HG03108 (cell line): ENCODE measurements at regions not wholly inside any gene's neighbourhood (a gene's known extent, or its start where the extent isn't known, plus 50 kb on each side); places are given as distances from the start of the nearest gene placed in this dataset.

Source experiments
- ATAC-seq: cut with Tn5 transposase; IDR thresholded peaks from one replicate; pipeline ENCODE4 v1.9.1; 2021; ENCODE audit warnings: moderate library complexity; ENCODE audit not compliant: unreplicated experiment

- ATAC-seq, result no peak
Measured at GRCh38 chr1:98221923-98222322, 301.1 kb upstream of the DPYD start.

DNA sequence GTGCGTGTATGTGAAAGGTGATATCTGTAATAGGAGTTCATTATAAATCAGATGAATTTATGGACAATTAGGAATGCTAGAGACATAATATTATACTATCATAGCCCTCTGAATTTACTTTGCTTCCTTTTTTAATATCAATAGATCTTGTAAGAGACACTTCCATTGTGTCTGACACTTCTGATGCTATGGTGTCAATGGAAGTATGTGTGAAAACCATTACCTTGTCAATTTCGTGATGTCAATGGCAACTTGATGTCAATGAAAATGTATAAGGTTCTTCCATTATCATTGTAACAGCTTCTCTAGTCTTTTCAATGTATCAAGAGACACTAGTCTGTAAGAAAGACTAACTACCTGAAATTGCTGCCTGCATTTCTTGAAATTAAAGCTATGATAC, 296.8 kb upstream of the DPYD start:
- ATAC-seq, result no peak

DNA sequence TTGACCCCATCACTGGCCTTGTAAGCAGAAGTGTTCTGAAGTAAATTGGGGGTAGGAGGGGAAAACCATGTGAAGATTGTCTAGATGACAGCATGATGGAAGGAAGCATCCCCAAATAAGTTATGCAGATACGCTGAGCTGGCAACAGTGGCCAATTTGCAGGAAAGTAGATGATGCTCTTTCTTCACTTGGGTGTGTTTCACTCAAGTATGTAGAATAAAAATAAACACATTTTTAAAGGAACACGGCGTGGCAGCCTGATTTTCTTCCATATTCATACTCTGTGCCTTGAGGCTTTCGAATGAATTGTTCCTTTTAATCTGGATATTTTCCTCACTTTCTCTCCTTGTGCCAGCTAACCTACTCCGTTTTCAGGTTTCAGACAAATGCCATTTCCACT, 295.5 kb upstream of the DPYD start:
- ATAC-seq, result no peak

DNA sequence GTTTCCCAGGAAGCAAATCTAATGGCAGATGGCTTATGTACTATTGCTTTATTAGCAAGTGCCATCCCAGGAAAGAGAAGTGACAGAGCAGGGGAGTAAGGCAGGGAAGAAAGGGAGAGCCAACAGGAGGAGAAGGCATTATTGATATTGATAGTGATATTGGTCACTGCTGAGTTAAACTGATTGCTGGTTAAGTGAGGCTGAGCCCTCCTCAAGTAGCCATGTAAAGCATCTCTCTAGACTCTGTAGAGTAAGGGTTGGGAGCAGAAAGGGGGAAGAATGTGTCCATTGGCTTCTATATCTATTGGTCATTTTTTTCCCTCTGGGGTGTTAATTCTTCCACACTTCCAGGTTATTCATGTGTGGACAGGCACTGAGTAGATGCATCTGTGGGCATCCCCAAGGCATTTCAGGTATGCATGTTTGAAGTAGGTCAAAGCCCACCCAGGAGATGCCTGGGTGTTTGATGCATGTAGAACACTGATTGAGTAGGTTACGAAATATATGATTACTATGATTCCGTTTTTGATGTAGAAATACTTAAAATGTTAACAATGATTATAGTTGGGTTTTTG, 290.5 kb upstream of the DPYD start:
- ATAC-seq, result no peak

DNA sequence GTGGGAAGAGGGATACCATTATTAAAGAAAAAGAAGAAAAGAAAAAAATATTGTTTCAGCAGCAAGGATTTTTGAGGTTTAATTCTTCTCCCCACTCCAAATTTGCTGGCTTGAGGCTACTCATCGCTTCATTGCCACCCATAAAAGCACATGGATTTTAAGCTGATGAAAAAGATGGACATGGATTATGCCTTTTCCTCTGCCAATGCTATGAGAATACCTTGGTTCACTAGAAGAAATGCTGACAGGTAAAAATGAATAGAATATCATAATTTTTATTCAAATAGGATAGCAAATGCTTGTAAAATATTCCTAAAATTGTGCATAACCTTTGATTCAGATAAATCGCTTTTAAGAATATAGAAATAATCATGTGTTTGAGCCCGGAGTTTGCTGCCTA, 289.7 kb upstream of the DPYD start:
- no peak for ATAC-seq

DNA sequence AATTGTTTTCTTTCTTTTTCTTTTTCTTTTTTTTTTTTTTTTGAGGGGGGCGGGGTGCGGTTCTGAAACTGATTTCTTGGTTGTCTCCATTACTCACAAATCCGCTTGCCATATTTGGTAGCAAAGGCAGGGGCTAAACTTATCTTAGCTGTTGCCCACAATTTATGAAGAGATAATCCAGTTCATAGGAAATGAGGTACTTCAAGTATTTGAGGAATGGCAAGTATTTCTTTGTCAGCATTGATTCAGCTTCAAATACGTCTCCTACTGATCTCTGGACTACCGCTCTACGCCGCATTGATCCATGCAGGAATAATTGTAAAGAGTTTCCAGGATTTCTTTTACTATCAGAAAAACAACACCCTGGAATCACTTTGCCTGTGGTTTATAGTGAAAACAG, 289.2 kb upstream of the DPYD start:
- ATAC-seq, result no peak

DNA sequence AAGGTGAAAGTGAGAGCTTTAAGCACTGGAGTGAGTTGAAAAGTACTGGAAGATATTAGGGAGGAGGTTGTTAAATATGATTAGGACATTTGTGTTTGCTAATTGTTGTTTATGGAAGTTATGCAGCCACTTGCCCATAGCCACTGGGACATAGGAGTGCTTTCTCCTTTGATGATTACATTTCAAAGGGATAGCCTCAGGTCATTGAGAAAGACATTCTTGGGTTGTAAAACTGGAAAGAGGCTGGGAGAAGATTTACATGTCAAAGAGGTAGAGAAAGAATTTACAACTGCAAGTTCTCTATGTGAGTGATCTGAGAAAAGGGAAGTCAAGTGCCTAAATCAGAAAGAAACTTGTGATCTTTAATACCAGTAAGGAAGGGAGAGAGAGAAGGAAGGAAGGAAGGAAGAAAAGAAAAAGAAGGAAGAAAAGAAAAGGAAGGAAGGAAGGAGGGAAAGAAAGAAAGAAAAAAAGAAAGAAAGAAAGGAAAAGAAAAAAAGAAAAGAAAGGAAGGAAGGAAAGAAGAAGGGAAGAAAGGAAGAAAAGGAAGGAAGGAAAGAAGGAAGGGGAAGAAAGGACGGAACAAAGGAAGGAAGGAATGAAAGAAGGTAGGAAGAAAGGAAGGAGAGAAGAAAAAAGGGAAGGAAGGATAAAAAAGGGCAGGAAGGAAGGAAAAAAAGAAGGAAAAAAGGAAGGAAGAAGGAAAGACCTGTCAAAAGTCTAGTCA, 284.6 kb upstream of the DPYD start:
- no peak for ATAC-seq

DNA sequence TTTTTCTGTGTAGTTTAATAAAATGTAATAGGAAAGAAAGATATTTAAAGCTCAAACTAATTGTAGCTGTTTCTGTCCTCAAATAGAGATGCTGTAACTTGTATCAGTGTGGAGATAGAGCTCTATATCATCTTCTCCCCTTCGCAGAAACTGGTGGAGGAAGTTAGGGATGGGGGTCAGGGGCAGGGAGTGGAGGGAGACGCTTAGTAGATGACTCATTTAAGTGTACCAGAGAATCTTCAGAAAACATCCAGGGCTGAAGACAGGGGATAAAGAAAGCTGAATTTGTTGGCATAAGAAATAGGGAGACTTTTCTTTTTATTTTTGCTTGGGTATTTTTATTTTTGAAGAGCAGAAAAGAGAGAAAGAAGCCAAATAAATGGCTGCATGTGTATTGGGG, 282.6 kb upstream of the DPYD start:
- no peak for ATAC-seq

- ATAC-seq, result no peak
Measured at GRCh38 chr1:98201666-98202081, 280.8 kb upstream of the DPYD start.

GRCh38 chr1:98197356-98197755, 276.5 kb upstream of the DPYD start:
- no peak for ATAC-seq

- ATAC-seq, result no peak
Measured at GRCh38 chr1:98196012-98196411, 275.2 kb upstream of the DPYD start.

DNA sequence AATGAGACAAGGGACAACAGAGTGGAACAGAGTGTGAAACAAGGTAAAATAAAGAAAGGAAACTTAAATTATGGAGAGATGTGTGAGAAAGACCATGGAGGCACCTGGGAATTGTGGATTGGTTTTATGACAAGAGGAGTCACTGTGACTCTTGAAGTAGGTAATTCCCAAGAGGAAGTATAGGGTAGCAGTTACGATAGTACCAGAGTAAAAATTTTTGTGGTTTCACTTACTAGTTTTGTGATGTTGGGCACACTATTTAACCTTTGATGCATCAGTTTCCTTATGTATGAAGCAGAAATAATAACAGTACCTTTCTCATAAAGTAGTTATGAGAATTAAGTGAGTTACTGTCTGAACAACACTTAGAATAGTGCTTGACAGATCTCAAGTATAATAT, 267.9 kb upstream of the DPYD start:
- ATAC-seq, result no peak

GRCh38 chr1:98184856-98185255, 264.0 kb upstream of the DPYD start:
- no peak for ATAC-seq

GRCh38 chr1:98181036-98181764, 260.4 kb upstream of the DPYD start:
- ATAC-seq, result no peak

DNA sequence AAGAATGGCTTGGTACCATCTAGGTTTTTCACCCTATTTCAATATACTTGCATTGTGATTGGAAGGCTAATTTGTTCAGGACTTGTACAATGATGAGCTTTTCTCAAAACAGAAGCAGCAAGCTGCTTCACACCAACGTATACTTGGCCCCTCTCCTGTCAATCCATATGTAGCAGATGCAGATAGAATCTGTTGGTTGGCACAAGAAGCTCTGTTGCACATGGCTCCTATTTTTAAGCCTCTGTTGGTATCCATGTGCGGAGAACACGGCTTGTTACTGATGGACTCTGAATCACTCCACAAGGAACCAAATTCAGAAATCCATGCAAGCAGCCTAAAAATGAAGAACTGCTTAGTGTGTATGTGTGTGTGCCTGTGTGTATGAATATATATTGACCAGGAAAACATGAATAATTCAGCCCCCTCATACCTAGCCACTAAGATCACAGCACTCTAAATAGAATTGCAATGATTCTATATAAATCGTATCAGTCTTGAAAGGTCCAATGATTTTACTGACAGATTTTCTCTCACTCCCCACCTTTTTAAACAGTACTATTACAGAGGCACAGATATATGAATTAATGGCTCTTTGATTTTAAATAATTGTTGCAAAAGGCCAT, 258.4 kb upstream of the DPYD start:
- ATAC-seq, result no peak

DNA sequence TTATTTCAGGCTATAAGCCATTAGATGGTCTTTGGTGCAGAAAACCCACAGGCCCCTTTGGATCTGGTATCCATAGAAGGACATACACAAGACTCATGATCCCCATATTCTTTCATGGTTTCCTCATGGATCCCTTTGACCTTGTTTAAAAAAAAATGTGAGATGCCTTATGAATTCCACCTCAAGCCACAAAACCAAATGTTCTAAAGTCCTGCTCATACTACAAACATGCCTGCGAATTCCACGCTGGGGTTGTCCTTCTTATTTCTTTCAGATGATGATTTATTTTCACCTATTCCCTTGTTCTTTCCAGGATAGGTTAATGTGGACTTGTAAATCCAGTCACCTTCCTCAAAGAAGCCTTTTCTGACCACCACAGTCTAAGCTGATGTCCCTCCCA, 256.9 kb upstream of the DPYD start:
- no peak for ATAC-seq

DNA sequence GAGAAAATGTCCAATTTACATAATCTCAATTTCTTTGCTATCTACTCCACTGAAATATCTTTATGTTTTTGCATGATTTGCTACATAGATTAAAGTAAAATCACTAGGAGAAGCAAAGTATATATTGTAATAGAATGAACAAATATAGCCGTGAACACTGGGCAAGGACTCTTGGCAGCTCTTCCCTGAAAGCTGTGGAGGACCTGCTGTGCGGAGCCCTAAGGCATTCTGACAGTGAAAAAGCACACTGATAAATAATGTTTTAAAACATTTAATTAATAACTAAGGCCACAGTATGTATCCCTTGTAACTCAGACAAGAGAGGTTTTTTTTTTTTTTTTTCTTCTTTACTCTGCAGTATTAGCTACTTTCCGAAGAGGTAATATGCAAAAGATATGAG, 256.1 kb upstream of the DPYD start:
- no peak for ATAC-seq

DNA sequence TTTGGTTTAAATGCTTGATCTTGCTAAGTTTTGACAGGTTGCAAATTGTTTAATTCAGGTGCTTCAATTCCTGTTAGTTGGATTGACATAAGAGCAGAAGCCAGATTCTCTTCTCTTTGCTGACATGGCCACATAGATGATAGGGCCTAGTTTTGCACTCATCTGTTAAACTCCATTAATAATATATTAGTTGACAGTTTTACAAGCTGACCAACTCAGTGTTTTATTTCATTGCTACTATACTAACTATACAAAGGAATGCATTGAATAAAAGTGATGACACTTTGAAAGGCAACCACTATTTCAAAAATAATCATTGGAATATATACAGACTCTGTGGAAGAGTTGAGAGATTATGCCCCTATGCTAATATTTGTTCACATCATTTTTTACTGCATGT, 255.6 kb upstream of the DPYD start:
- ATAC-seq, result no peak

GRCh38 chr1:98172578-98172977, 251.7 kb upstream of the DPYD start:
- no peak for ATAC-seq

GRCh38 chr1:98172022-98172421, 251.2 kb upstream of the DPYD start:
- ATAC-seq, result no peak

DNA sequence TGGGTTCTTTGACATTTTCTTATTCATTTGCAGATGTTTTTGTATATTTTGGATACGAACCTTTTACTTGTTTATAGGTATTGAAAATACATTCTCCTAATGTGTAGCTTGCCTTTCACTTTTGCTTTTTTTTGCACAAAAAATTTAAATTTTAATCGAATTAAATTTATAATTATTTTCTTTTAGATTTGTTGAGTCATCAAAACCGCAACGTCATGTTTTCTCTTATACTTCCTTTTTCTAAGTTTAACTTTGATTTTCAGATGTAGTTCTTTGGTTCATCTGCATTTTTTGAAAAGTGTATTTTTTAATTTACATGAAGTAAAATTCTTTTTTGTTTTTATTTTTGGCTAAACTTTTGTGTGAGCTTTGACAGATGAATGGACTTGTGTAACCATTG, 243.7 kb upstream of the DPYD start:
- ATAC-seq, result no peak
